Femur (tissue), 1 donor: ENCODE measurements at regions not wholly inside any gene's neighbourhood (a gene's known extent, or its start where the extent isn't known, plus 50 kb on each side); places are given as distances from the start of the nearest gene placed in this dataset.
"Not testable (repeated sequence)": the region's sequence is repeated elsewhere in the genome, so short reads cannot be mapped to it uniquely, and the experiment has no call there.

Source experiments
- DNase-seq: peaks from one replicate; pipeline ENCODE4 v3.0.0-alpha.2; 2017

- no peak for DNase-seq
Observed at GRCh38 chr20:24838546-24839535, 110.2 kb upstream of the CST7 start.

- DNase-seq = no peak
Observed at GRCh38 chr20:24840121-24840713, 108.9 kb upstream of the CST7 start.

- no peak for DNase-seq
Observed at GRCh38 chr20:24842274-24842917, 106.7 kb upstream of the CST7 start.

GRCh38 chr20:24842918-24843715 lies 106.0 kb upstream of the CST7 start:
- DNase-seq = no peak

- no peak for DNase-seq
Observed at GRCh38 chr20:24850176-24850575, 98.9 kb upstream of the CST7 start.

- no peak for DNase-seq
Observed at GRCh38 chr20:24851346-24852019, 97.6 kb upstream of the CST7 start.

- DNase-seq = no peak
Observed at GRCh38 chr20:24853916-24854315, 95.2 kb upstream of the CST7 start.

GRCh38 chr20:24855848-24856247 lies 93.2 kb upstream of the CST7 start:
- DNase-seq = no peak

- DNase-seq = not testable (repeated sequence)
Observed at GRCh38 chr20:24858500-24858899, 90.6 kb upstream of the CST7 start.

- no peak for DNase-seq
Observed at GRCh38 chr20:24859539-24859938, 89.5 kb upstream of the CST7 start.

GRCh38 chr20:24862186-24862585 lies 86.9 kb upstream of the CST7 start:
- no peak for DNase-seq

GRCh38 chr20:24862606-24863005 lies 86.5 kb upstream of the CST7 start:
- no peak for DNase-seq

- no peak for DNase-seq
Observed at GRCh38 chr20:24863356-24863755, 85.7 kb upstream of the CST7 start.

- no peak for DNase-seq
Observed at GRCh38 chr20:24866008-24866407, 83.1 kb upstream of the CST7 start.

- DNase-seq = no peak
Observed at GRCh38 chr20:24866742-24867141, 82.3 kb upstream of the CST7 start.

GRCh38 chr20:24867556-24867955 lies 81.5 kb upstream of the CST7 start:
- DNase-seq = no peak

- DNase-seq = no peak
Observed at GRCh38 chr20:24868396-24868927, 80.6 kb upstream of the CST7 start.

- no peak for DNase-seq
Observed at GRCh38 chr20:24868959-24869358, 80.1 kb upstream of the CST7 start.

- DNase-seq = no peak
Observed at GRCh38 chr20:24870057-24870456, 79.0 kb upstream of the CST7 start.

GRCh38 chr20:24870881-24871280 lies 78.2 kb upstream of the CST7 start:
- no peak for DNase-seq

GRCh38 chr20:24871480-24872213 lies 77.4 kb upstream of the CST7 start:
- no peak for DNase-seq
